ENCODE measurements at regions not wholly inside any gene's neighbourhood (a gene's known extent, or its start where the extent isn't known, plus 50 kb on each side); places are given as distances from the start of the nearest gene placed in this dataset.

GRCh38 chr4:18869166-18869565, 847.6 kb upstream of the LCORL start:
- Histone ChIP-seq H3K9me3 (no peaks in the 10 kb centered on the region), H3K4me3 (no peak overlapping the region), H3K36me3 (ENCODE audit: low read depth, missing control alignments) (no peaks in the 10 kb centered on the region), H3K27ac (no peak overlapping the region), H3K27me3 (no peaks in the 10 kb centered on the region), H3K4me1 (no peaks in the 10 kb centered on the region)
- intact Hi-C loops (cut with DNase I; ENCODE audit: low total_unique reads) = no loop called here
- TF ChIP-seq CTCF (IDR thresholded peaks at IDR 0.05) = no peak
- TF ChIP-seq POLR2A (IDR thresholded peaks at IDR 0.05) = no peak
- DNase-seq = no peak
- 36 to 59% methylated on average over 1 of the region's 1 CpG for WGBS, 2 donors

- Histone ChIP-seq H3K27ac (no peak overlapping the region), H3K9me3 (no peaks in the 10 kb centered on the region), H3K27me3 (no peaks in the 10 kb centered on the region), H3K4me1 (no peaks in the 10 kb centered on the region), H3K4me3 (no peak overlapping the region), H3K36me3 (ENCODE audit: low read depth, missing control alignments) (no peaks in the 10 kb centered on the region)
- intact Hi-C loops (cut with DNase I; ENCODE audit: low total_unique reads) = no loop called here
- 94 to 97% methylated on average over 2 of the region's 2 CpGs for WGBS, 2 donors
- TF ChIP-seq POLR2A (IDR thresholded peaks at IDR 0.05) (no peak), CTCF (IDR thresholded peaks at IDR 0.05) (no peak)
- no peak for DNase-seq
Observed at GRCh38 chr4:18860836-18861530, 839.4 kb upstream of the LCORL start.

GRCh38 chr4:18859468-18859867, 837.9 kb upstream of the LCORL start:
- no peaks in the 10 kb centered on the region for H3K27me3 ChIP-seq
- H3K4me3 ChIP-seq = no peak overlapping the region
- whole genome bisulfite sequencing, 2 donors = 71 to 73% methylated on average over 2 of the region's 2 CpGs
- no peak overlapping the region for H3K27ac ChIP-seq
- no peaks in the 10 kb centered on the region for H3K9me3 ChIP-seq
- intact Hi-C loops (cut with DNase I; ENCODE audit: low total_unique reads) = no loop called here
- DNase-seq = no peak
- H3K4me1 ChIP-seq = no peaks in the 10 kb centered on the region
- H3K36me3 ChIP-seq (ENCODE audit: low read depth, missing control alignments) = no peaks in the 10 kb centered on the region
- TF ChIP-seq POLR2A (IDR thresholded peaks at IDR 0.05) (no peak), CTCF (IDR thresholded peaks at IDR 0.05) (no peak)

GRCh38 chr4:18858229-18858922, 836.8 kb upstream of the LCORL start:
- intact Hi-C loops (cut with DNase I; ENCODE audit: low total_unique reads) = no loop called here
- H3K36me3 ChIP-seq (ENCODE audit: low read depth, missing control alignments) = no peaks in the 10 kb centered on the region
- H3K4me1 ChIP-seq = no peaks in the 10 kb centered on the region
- DNase-seq = no peak
- H3K4me3 ChIP-seq = no peak overlapping the region
- H3K9me3 ChIP-seq = no peaks in the 10 kb centered on the region
- TF ChIP-seq POLR2A (IDR thresholded peaks at IDR 0.05) (no peak), CTCF (IDR thresholded peaks at IDR 0.05) (no peak)
- 81 to 85% methylated on average over 6 of the region's 6 CpGs for WGBS, 2 donors
- H3K27ac ChIP-seq = no peak overlapping the region
- no peaks in the 10 kb centered on the region for H3K27me3 ChIP-seq

- no peak for DNase-seq
- no peak overlapping the region for H3K27ac ChIP-seq
- WGBS, 2 donors = 62 to 81% methylated on average over 2 of the region's 2 CpGs
- intact Hi-C loops (cut with DNase I; ENCODE audit: low total_unique reads) = no loop called here
- H3K27me3 ChIP-seq = no peaks in the 10 kb centered on the region
- H3K9me3 ChIP-seq = no peaks in the 10 kb centered on the region
- H3K4me3 ChIP-seq = no peak overlapping the region
- no peaks in the 10 kb centered on the region for H3K4me1 ChIP-seq
- no peaks in the 10 kb centered on the region for H3K36me3 ChIP-seq (ENCODE audit: low read depth, missing control alignments)
- no peak for TF ChIP-seq POLR2A (IDR thresholded peaks at IDR 0.05)
- no peak for TF ChIP-seq CTCF (IDR thresholded peaks at IDR 0.05)
Observed at GRCh38 chr4:18850867-18851266, 829.3 kb upstream of the LCORL start.

Data from testis (tissue), 2 donors.